Mesendoderm (in vitro differentiated cells): ENCODE measurements at regions not wholly inside any gene's neighbourhood (a gene's known extent, or its start where the extent isn't known, plus 50 kb on each side); places are given as distances from the start of the nearest gene placed in this dataset.
A peak's percentile ranks its signal among the peaks of the same experiment; 100 is the strongest.

Source experiments
- DNase-seq: peaks from one replicate; pipeline ENCODE4 v3.0.0; 2013
- H2AK5ac ChIP-seq: 2 replicates; pipeline ENCODE4 v1.6.1; 2013; ENCODE audit warnings: low read length, inconsistent platforms
- H2BK120ac ChIP-seq: 2 replicates; pipeline ENCODE4 v1.6.1; 2013; ENCODE audit warnings: low read depth, mild to moderate bottlenecking, low read length, moderate library complexity, mixed read lengths
- H2BK15ac ChIP-seq: replicated peaks from 2 replicates; pipeline ENCODE4 v1.6.1; 2013; ENCODE audit warnings: low read depth, mild to moderate bottlenecking, moderate library complexity
- H2BK5ac ChIP-seq: 2 replicates; pipeline ENCODE4 v1.6.1; 2013; ENCODE audit warnings: low read length, inconsistent platforms
- H3K18ac ChIP-seq: 2 replicates; pipeline ENCODE4 v1.6.1; 2013; ENCODE audit warnings: mild to moderate bottlenecking, low read length, mixed read lengths
- H3K23ac ChIP-seq: one replicate; pipeline ENCODE4 v1.6.1; 2013; ENCODE audit warnings: low read length
- H3K27ac ChIP-seq: 2 replicates; pipeline ENCODE4 v1.5.1; 2013; ENCODE audit warnings: low read depth, mild to moderate bottlenecking, inconsistent platforms, low read length, moderate library complexity
- H3K27me3 ChIP-seq: 2 replicates; pipeline ENCODE4 v1.6.1; 2013; ENCODE audit warnings: low read length, control low read depth, mild to moderate bottlenecking, inconsistent platforms; ENCODE audit not compliant: insufficient read depth, poor library complexity
- H3K36me3 ChIP-seq: 2 replicates; pipeline ENCODE4 v1.6.1; 2013; ENCODE audit warnings: low read length, inconsistent platforms; ENCODE audit not compliant: control insufficient read depth, insufficient read depth
- H3K4ac ChIP-seq: one replicate; pipeline ENCODE4 v1.6.1; 2013; ENCODE audit warnings: low read depth, mild to moderate bottlenecking, low read length, moderate library complexity
- H3K4me1 ChIP-seq: 2 replicates; pipeline ENCODE4 v1.6.1; 2013; ENCODE audit warnings: low read depth, low read length, inconsistent platforms; ENCODE audit not compliant: control insufficient read depth
- H3K4me2 ChIP-seq: 2 replicates; pipeline ENCODE4 v1.6.1; 2013; ENCODE audit warnings: low read length
- H3K4me3 ChIP-seq: 2 replicates; pipeline ENCODE4 v1.5.1; 2013; ENCODE audit warnings: mild to moderate bottlenecking, low read length
- H3K56ac ChIP-seq: one replicate; pipeline ENCODE4 v1.6.1; 2013; ENCODE audit warnings: low read length
- H3K79me1 ChIP-seq: 2 replicates; pipeline ENCODE4 v1.6.1; 2013; ENCODE audit warnings: low read length, inconsistent platforms
- H3K79me2 ChIP-seq: 2 replicates; pipeline ENCODE4 v1.6.1; 2013; ENCODE audit warnings: mild to moderate bottlenecking, low read length; ENCODE audit not compliant: control insufficient read depth, insufficient read depth
- H3K9ac ChIP-seq: 2 replicates; pipeline ENCODE4 v1.6.1; 2013; ENCODE audit warnings: low read length, inconsistent platforms
- H4K5ac ChIP-seq: one replicate; pipeline ENCODE4 v1.6.1; 2013; ENCODE audit warnings: low read length
- H4K8ac ChIP-seq: one replicate; pipeline ENCODE4 v1.6.1; 2013; ENCODE audit warnings: low read depth, mild to moderate bottlenecking, control low read depth, low read length, moderate library complexity
- WGBS: extraction: QIAGEN DNeasy Blood & Tissue Kit; methylation state at CpG from one replicate; pipeline ENCODE4 v1.1.7; 2013; ENCODE audit warnings: low lambda C conversion rate, missing lambda C conversion rate; ENCODE audit not compliant: insufficient coverage; ENCODE audit errors: extremely low coverage; 5-methylcytosine and 5-hydroxymethylcytosine counted together

GRCh38 chr5:175590471-175590881 is 67.4 kb upstream of the HRH2 start:
- Histone ChIP-seq H3K4me1 (no peaks in the 10 kb centered on the region), H4K8ac (no peak overlapping the region), H2BK5ac (no peak overlapping the region), H3K79me1 (no peaks in the 10 kb centered on the region), H3K4ac (no peak overlapping the region), H4K5ac (no peak overlapping the region), H3K36me3 (no peaks in the 10 kb centered on the region), H3K9ac (no peak overlapping the region), H2AK5ac (no peak overlapping the region), H3K4me3 (no peak overlapping the region), H3K18ac (no peak overlapping the region), H3K27me3 (no peaks in the 10 kb centered on the region), H2BK120ac (no peak overlapping the region), H3K23ac (no peak overlapping the region), H3K79me2 (no peaks in the 10 kb centered on the region), H3K27ac (no peak overlapping the region), H3K4me2 (no peak overlapping the region), H2BK15ac (no peak overlapping the region), H3K56ac (no peak overlapping the region)
- no CpG with 5 or more reads among the region's 3 CpGs for WGBS
- DNase-seq = peak; percentile 67

DNA sequence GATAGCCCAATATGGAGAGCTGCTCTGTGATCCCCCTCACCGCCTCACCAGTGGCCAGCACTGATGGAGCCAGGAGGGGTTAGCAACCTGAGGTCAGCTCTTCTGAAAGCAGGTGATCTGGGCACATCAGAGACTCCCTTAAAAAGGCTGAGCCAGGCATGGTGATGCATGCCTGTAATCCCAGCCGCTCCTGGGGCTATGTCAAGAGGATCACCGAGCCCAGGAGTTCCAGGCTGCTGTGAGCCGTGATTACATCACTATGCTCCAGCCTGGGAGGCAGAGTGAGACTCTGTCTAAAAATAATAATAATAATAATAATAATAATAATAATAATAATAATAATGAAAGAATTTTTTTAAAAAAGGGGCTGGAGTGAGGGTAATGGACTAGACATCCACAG is 66.6 kb upstream of the HRH2 start:
- no CpG with 5 or more reads among the region's 4 CpGs for WGBS
- Histone ChIP-seq H2AK5ac (no peak overlapping the region), H3K79me1 (no peaks in the 10 kb centered on the region), H2BK120ac (no peak overlapping the region), H2BK15ac (no peak overlapping the region), H3K27me3 (no peaks in the 10 kb centered on the region), H3K23ac (no peak overlapping the region), H3K27ac (no peak overlapping the region), H4K5ac (no peak overlapping the region), H3K4me1 (no peaks in the 10 kb centered on the region), H2BK5ac (no peak overlapping the region), H3K79me2 (no peaks in the 10 kb centered on the region), H4K8ac (no peak overlapping the region), H3K36me3 (no peaks in the 10 kb centered on the region), H3K56ac (peak overlapping the region; percentile 2), H3K9ac (no peak overlapping the region), H3K4me2 (no peak overlapping the region), H3K18ac (no peak overlapping the region), H3K4me3 (no peak overlapping the region), H3K4ac (no peak overlapping the region)
- DNase-seq = no peak

GRCh38 chr5:175593794-175594193 is 64.1 kb upstream of the HRH2 start:
- Histone ChIP-seq H3K56ac (no peak overlapping the region), H2AK5ac (no peak overlapping the region), H3K79me1 (no peaks in the 10 kb centered on the region), H2BK5ac (no peak overlapping the region), H2BK120ac (no peak overlapping the region), H3K18ac (no peak overlapping the region), H3K79me2 (no peaks in the 10 kb centered on the region), H4K8ac (no peak overlapping the region), H4K5ac (no peak overlapping the region), H3K36me3 (no peaks in the 10 kb centered on the region), H3K4me2 (no peak overlapping the region), H3K4me3 (no peak overlapping the region), H3K4me1 (peaks cover 4% of the 10 kb centered on the region), H2BK15ac (no peak overlapping the region), H3K27ac (no peak overlapping the region), H3K9ac (no peak overlapping the region), H3K4ac (no peak overlapping the region), H3K23ac (no peak overlapping the region), H3K27me3 (no peaks in the 10 kb centered on the region)
- DNase-seq = no peak

DNA sequence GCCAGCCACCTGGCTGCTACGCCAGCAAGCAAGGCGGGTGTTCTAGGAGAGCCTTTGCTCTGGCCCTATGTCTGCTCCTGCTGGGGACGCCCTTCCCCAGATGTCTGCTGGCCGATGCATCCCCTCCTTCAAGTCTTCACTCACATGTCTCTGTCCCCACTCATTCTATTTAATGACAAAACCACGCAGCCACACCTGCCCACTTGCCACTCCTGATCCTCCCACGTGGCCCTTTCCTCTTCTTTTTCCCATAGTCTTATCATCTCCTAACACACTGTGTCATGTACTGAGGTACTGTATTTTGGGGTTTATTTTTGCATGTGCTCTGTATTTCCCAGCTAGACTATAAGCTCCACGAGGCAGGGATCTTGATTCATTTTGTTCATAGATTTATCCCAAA is 62.0 kb upstream of the HRH2 start:
- Histone ChIP-seq H3K9ac (no peak overlapping the region), H2AK5ac (no peak overlapping the region), H3K4me2 (no peak overlapping the region), H3K4ac (no peak overlapping the region), H3K36me3 (no peaks in the 10 kb centered on the region), H3K18ac (no peak overlapping the region), H3K23ac (no peak overlapping the region), H3K79me2 (no peaks in the 10 kb centered on the region), H2BK120ac (no peak overlapping the region), H4K5ac (no peak overlapping the region), H3K27me3 (no peaks in the 10 kb centered on the region), H2BK15ac (no peak overlapping the region), H2BK5ac (no peak overlapping the region), H3K4me1 (peaks cover 4% of the 10 kb centered on the region), H4K8ac (no peak overlapping the region), H3K79me1 (no peaks in the 10 kb centered on the region), H3K4me3 (no peak overlapping the region), H3K27ac (no peak overlapping the region), H3K56ac (no peak overlapping the region)
- no CpG with 5 or more reads among the region's 7 CpGs for WGBS
- DNase-seq = no peak

DNA sequence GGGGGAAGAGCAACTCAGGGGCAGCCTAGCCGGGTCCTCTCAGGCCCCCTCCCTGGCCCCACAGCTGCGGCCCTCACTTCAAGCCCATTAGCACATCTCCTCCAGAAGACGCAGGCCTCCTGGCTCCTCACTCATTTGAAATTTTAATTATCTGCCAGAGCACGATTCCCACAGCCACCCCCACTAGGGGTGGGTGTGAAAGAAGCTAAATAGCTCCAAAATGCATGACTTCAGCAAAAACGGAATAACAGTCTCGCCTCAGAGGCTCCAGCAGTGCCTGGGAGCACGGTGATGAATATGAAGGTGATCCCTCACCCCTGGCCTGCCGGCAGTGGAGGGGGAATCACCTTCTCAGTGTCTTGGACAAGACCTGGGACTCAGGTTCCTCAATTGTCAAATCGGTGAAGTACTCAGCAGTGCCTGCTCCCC is 61.1 kb upstream of the HRH2 start:
- peak overlapping the region; percentile 34 for H3K56ac ChIP-seq
- H3K4me3 ChIP-seq = no peak overlapping the region
- no peak overlapping the region for H3K4ac ChIP-seq
- no peak overlapping the region for H4K5ac ChIP-seq
- H3K27ac ChIP-seq = no peak overlapping the region
- no peaks in the 10 kb centered on the region for H3K79me1 ChIP-seq
- H3K27me3 ChIP-seq = no peaks in the 10 kb centered on the region
- no CpG with 5 or more reads among the region's 9 CpGs for WGBS
- H2BK5ac ChIP-seq = no peak overlapping the region
- H3K36me3 ChIP-seq = no peaks in the 10 kb centered on the region
- no peak overlapping the region for H2AK5ac ChIP-seq
- H3K23ac ChIP-seq = no peak overlapping the region
- no peak overlapping the region for H2BK15ac ChIP-seq
- no peak overlapping the region for H3K4me2 ChIP-seq
- peaks cover 4% of the 10 kb centered on the region for H3K4me1 ChIP-seq
- no peaks in the 10 kb centered on the region for H3K79me2 ChIP-seq
- H3K18ac ChIP-seq = no peak overlapping the region
- H2BK120ac ChIP-seq = no peak overlapping the region
- H4K8ac ChIP-seq = no peak overlapping the region
- no peak overlapping the region for H3K9ac ChIP-seq
- DNase-seq = peak; percentile 27

DNA sequence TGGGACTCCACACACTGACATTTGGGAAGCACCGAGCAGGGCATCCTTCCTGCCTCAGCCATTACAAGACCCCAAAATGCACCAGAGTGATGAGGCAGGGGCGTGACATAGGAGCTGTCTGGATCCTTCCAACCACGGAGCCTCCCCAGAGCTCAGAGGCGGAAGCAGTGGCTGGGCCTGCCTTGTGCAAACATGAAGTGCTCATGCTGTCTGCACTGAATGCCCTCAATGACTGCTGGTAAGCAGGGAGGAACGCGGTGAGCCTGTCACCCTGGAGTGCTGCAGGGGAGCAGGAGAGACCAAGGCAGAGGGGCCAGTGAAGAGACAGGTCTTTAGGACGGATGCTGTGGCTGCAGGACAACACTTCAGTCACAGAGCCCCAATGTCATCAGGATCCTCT is 60.2 kb upstream of the HRH2 start:
- no peak overlapping the region for H2AK5ac ChIP-seq
- H3K79me2 ChIP-seq = no peaks in the 10 kb centered on the region
- no peaks in the 10 kb centered on the region for H3K27me3 ChIP-seq
- no peak overlapping the region for H3K23ac ChIP-seq
- H2BK15ac ChIP-seq = no peak overlapping the region
- H3K36me3 ChIP-seq = no peaks in the 10 kb centered on the region
- no peak for DNase-seq
- WGBS = no CpG with 5 or more reads among the region's 7 CpGs
- H2BK5ac ChIP-seq = no peak overlapping the region
- H3K4me2 ChIP-seq = no peak overlapping the region
- no peak overlapping the region for H4K5ac ChIP-seq
- no peak overlapping the region for H2BK120ac ChIP-seq
- no peak overlapping the region for H3K56ac ChIP-seq
- H3K4ac ChIP-seq = no peak overlapping the region
- H4K8ac ChIP-seq = no peak overlapping the region
- no peaks in the 10 kb centered on the region for H3K79me1 ChIP-seq
- no peak overlapping the region for H3K27ac ChIP-seq
- peaks cover 4% of the 10 kb centered on the region for H3K4me1 ChIP-seq
- H3K9ac ChIP-seq = no peak overlapping the region
- no peak overlapping the region for H3K18ac ChIP-seq
- no peak overlapping the region for H3K4me3 ChIP-seq
